AG08395 (cell line): ENCODE measurements at regions not wholly inside any gene's neighbourhood (a gene's known extent, or its start where the extent isn't known, plus 50 kb on each side); places are given as distances from the start of the nearest gene placed in this dataset.

Experiments
- DNase-seq: peaks from one replicate; pipeline ENCODE4 v3.0.0; 2012; ENCODE audit warnings: mixed read lengths, low spot score

DNA sequence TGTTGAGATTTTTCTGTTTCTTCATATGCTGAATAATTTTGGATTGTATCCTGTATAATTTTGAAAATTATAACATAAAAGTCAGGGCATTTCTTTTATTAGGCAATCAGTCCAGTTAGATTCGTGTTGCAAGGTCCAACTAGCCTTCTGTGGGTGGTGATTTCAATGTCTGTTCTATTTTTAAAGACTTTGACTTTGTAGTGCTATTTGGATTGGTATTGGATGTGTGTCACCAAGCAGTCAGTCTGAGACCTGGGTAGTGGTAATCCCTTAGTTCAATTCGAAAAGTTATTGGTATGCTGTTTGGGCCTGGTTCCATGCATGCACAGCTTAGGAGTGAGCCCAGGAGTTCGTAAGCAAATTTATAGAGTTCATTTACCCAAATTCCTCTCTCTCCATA is 82.2 kb downstream of the EPDR1 start:
- DNase-seq = no peak

GRCh38 chr7:38006559-38006958 is 86.1 kb downstream of the EPDR1 start:
- no peak for DNase-seq

DNA sequence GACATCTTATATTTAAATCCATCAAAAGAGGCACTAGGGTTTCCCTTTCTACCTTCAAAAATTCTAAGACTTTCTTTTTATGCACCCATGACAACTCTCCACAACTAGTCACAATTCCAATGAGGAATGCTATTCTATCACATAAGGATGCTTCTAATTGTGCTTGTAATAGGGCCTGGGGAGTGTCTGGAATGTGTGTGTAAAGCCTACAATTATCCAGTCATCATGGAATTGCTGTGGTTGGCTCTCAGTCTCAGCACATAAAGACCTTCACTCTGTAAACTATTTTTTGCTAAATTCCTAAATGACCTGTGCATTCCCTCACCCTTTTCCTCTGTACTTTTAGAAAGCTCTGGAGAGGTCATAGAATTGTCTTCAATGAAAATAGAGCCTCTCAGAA is 86.7 kb downstream of the EPDR1 start:
- no peak for DNase-seq

GRCh38 chr7:38013246-38013645 is 92.8 kb downstream of the EPDR1 start:
- DNase-seq = no peak

DNA sequence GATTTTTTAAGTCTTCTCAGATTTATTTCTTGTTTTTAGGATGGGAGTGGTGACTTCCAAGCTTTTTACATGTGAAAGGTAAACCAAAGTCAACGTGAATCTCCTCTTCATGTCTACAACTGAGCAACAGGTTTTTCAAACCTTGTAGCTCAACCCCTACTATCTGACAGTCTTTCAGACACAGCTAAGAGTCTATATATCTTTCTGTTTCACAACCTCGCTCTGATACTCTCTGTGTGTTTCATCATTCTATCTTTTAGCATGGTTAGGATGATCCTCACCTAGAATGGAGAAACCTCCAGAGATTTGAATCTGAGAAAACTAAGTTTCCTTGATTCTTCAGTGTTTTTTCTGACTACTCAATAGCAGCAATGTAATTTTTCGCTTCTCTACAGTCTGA is 96.1 kb downstream of the EPDR1 start:
- DNase-seq = no peak

DNA sequence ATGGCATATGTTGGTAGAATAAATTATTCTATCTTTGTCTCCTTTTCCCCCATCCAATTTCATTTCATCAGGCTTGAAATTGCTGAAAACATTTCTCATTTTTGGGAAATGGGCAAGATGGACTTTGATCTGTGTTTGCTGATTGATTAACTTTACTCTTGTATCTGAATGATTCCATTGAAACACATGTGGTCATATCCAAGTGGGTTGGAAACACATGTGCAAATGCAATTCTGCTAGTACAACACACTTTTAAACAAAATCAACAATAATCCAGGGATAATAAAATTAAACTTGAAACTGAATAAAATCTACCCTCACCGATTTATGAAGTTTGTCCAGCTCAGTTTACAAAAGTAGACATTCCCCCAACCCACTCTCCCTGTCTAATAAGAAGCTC is 96.9 kb downstream of the EPDR1 start:
- DNase-seq = no peak

DNA sequence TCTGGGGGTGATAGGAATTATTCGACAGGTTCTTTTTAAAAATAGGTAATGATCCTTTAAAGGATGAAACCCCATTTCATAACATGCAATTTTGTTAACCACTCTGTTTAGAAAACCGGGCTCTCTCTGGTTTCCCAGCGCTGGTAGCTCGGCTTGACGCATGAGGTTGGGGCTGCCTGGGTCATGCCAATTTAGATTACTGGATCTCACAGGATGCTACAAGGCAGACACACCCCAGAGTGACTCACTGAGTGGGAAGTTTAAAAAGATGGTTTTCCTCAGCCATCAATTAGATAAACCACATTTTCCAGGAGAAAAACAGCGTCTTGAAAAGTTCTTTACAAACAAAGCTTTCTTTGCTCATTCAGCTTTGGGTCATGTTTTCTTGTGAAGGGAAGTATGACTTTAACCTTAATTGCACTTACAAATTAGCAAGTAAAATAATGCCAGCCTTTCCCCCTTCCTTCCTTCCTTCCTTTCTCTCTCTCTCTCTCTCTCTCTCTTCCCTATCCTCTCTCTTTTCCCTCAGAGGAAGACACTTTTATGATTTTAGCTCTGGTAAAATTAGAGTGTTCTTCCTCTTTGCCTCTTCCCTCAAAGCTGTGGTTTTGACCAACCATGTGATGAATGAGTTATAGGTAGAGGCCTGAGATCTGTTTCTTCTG is 99.8 kb downstream of the EPDR1 start:
- DNase-seq = peak; percentile 63

- DNase-seq = no peak
These were observed 101.5 kb downstream of the EPDR1 start for GRCh38 chr7:38021892-38022291.

- no peak for DNase-seq
These were observed 105.4 kb downstream of the EPDR1 start for GRCh38 chr7:38025815-38026214.

DNA sequence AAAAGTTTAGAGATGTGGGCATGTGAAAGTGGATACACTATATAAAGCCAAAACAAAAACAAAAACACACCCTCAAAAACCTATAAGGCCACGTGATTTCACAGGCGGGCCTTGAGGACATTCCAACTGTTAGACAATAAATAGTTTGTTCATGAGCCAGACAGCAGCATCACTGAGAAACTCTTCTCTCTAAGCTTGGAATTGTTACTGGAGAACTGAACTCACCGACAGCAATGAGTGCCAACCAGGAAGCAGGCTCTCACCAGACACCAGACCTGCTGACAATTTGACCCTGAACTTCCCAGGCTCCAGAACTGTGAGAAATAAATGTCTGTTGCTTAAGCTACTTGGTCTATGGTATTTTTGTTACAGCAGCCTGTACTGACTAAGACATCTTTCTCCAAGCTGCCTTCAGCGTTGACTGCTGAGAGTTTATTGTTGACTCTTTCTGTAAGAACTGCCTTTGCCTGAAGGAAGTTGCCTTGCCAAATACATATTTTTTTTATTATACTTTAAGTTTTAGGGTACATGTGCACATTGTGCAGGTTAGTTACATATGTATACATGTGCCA is 107.5 kb downstream of the EPDR1 start:
- DNase-seq = no peak

DNA sequence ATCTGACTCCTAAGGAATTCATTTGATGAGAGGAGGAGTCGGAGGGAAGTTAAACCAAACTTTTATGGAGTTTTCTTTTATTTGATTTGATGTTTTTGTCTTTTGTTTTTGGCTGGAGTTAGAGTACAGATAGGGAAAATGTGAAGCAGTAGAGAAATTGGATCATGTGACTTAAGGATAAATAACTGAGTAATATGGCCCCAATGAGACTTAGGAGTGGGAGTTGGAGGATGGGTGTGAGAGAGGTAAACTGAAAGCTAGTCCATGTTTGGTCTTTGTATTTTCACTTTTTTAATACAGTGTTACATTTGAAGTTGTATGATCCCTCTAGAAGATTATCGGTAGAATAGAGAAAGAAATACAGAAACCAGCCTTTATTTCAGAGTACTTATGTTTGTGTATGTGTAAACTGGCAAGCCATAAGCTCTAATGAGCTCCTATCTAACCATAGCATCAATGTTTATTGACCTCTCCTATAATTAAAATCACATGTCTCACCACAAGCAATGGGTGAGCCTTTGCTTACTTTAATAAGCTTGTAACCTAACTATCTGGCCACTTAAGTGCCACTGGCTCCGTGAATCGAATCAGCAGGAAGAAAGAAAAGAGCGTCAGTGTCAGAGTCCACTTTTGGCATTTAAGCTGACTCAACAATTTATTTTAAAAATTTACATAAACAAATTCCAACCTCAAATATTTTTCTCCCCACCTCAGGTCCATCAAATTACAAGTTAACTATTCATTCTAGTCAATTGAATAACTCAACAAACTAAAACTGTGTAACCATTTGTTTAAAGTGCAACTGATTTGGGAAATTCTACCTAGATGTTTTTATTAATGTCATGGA is 113.8 kb downstream of the EPDR1 start:
- no peak for DNase-seq

GRCh38 chr7:38040831-38041230 is 120.4 kb downstream of the EPDR1 start:
- no peak for DNase-seq

DNA sequence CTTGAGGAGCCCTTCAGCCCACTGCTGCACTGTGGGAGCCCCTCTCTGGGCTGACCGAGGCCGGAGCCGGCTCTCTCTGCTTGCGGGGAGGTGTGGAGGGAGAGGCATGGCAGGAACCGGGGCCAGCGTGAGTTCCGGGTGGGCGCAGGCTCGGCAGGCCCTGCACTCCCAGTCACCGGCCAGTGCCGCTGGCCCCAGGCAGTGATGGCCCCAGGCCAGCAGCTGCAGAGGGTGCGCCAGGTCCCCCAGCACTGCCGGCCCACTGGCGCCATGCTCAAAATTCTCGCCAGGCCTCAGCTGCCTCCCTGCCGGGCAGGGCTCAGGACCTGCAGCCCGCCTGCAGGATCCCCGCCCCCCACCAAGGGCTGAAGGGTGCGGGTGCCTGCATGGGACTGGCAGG is 128.4 kb upstream of the STARD3NL start:
- DNase-seq = no peak

GRCh38 chr7:38051311-38051710 is 126.7 kb upstream of the STARD3NL start:
- DNase-seq = no peak

GRCh38 chr7:38051786-38052185 is 126.3 kb upstream of the STARD3NL start:
- DNase-seq = no peak

DNA sequence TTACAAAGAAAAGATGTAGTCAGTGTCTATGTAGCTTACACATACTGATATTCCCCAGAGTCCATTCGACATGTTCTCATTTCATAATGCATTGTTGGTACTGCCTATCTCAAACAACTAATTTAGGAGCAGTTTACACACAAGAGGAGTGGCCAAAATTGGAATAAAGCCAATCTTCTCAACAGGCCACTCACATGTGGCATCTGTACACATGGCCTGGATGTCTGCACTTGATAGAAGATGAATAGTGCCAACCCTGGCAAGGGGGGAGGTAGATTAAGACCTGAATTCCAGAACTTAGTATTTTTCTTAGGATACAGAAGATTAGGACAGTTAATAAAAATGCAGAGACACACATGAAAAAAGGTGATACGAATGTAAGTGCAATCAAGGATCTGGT is 125.3 kb upstream of the STARD3NL start:
- no peak for DNase-seq

- no peak for DNase-seq
These were observed 123.8 kb upstream of the STARD3NL start for GRCh38 chr7:38054199-38054598.

DNA sequence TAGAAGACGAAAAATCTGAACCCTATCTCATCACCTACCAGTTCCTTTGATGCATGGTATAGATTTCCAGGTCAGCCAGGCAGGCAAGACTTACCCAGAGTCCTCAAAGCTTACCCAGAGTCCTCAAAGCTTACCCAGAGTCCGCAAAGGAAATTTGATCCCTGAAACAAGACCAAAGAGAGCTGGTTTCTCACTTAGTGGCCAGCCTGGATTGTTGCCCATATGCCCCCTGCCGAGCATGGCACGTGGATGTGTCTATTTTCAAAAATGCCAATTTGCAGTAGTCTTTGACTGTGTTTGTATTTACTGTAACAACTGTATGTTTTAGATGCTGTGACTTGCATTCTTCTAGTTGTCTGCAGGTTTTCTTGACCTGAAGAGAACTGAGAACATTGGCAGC is 120.2 kb upstream of the STARD3NL start:
- no peak for DNase-seq

DNA sequence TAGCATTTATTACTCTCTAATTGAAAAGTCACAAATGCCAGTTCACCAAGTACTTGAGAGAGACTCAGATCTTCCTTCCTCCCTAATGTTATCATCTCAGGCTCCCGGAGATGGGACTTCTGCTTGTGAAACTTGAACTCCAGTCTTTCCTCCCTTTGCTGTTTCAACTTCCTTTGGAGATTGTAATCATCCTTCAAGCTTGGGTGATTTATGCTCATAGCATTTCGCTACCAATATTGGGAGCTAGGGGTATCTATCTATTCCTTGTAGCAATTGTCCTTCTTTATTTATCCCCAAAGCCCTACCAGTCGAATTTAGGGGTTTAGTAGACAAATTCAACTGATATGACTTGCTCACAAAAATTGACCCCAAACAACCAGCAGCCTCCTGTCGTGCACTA is 117.9 kb upstream of the STARD3NL start:
- no peak for DNase-seq

DNA sequence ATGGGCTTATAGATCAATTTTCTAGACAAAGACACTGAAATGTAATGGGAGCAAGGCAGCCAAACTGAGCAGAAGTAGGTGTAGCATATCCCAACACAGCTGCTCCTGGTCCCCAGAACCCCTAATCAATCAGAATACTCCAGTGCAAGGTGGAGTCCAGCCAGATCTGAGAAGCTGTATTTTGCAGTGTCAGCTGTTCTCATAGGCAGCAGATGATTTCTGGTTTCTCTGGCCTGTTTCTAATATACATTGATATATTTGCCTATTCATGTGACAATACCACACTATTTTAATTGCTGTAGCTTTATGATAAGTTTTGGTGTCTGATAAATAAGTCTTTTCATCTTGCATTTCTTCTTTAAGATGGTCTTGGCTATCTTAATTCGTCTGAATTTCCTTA is 117.4 kb upstream of the STARD3NL start:
- no peak for DNase-seq

DNA sequence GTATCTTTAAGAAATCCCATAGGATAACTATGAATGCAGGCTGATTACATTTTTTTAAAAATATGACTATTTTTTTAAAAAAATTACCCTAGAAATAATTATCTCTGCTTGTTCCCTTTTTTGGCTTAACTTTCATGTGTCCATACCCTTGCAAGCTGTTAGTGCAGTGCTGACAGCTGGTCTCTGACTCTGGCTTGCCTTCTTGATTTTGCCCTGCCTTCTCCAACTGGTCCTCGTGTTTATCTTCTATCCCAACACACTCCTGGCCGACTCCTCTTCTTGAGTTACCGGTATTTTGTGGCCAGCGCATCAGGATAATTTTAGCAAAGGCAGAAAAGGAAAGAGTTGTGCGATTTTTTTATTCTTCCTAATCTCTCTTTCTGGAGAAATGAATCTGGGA is 111.7 kb upstream of the STARD3NL start:
- DNase-seq = no peak

DNA sequence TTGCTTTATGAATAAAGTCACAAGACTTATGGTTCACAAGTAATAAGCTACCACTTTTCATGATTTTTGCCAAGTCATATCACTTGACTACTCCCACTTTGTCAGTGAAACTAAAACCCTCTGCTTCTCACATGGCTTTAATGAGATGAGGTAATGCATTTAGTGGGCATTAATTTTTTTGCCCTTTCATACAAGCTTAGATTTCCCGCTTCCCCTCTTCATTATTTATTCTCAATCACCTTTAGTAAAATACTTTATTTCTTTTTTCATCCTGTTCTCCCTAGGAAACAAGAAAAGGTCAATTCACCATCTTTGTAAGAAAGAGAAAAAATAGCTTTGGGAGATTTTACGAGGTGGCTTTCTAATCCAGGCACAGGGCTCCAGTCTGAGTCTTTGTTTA is 109.6 kb upstream of the STARD3NL start:
- no peak for DNase-seq

GRCh38 chr7:38069052-38069451 is 109.0 kb upstream of the STARD3NL start:
- DNase-seq = no peak
